ENCODE measurements at regions not wholly inside any gene's neighbourhood (a gene's known extent, or its start where the extent isn't known, plus 50 kb on each side); places are given as distances from the start of the nearest gene placed in this dataset.

DNA sequence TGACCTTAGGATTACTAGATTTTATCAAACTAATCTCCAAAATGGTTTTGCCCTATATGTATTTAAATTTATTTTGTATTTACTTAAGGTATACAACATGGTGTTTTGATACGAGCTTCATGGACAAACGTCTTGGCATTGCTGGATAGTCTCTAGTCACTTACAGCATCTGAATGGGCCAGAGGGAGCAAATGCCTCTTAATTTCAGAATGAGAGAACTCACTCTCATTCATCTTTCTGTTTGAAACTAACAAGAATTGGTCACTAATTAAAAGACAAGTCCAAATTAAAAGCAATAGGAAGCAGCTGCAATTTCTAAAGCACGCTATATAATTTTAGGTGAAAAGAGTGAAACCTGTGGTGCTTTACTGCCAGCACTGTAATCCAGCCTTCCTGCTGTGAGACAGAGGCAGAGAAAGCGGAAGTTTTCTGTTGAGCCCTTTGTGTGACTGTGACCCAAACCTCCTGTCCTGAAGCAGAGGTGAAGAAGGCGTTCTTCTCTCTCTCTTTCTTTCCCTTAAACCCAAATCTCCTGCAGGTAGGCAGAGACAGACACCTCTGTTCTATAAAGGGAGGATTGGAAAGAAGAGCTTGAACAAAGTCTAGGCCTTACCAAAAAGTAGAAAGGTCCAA lies 184.6 kb upstream of the NAV3 start:
- Histone ChIP-seq H3K9ac (ENCODE audit: control insufficient read depth, insufficient read depth, low read length) (no peak overlapping the region), H3K4me3 (no peak overlapping the region), H3K27ac (ENCODE audit: control insufficient read depth, insufficient read depth) (no peak overlapping the region), H3K27me3 (replicated peaks in 1 of 2; ENCODE audit: control insufficient read depth in 2 of 2, insufficient read depth in 2 of 2, low read length in 1 of 2) (no peaks in the 10 kb centered on the region), H2AFZ (ENCODE audit: control insufficient read depth, low read depth, low read length) (no peak overlapping the region), H3K4me2 (ENCODE audit: control insufficient read depth, insufficient read depth) (no peak overlapping the region), H3K9me3 (replicated peaks; ENCODE audit: control insufficient read depth, insufficient read depth, low read length) (no peaks in the 10 kb centered on the region), H3K36me3 (ENCODE audit: control insufficient read depth in 2 of 2, insufficient read depth in 2 of 2, low read length in 1 of 2) (no peaks in the 10 kb centered on the region), H3K79me2 (ENCODE audit: control insufficient read depth, insufficient read depth, low read length) (no peaks in the 10 kb centered on the region), H4K20me1 (ENCODE audit: control insufficient read depth, insufficient read depth) (no peaks in the 10 kb centered on the region), H3K4me1 (ENCODE audit: control insufficient read depth, insufficient read depth, low read length) (no peaks in the 10 kb centered on the region)
- ChIA-PET SMC1A (ENCODE audit: uncharacterized antibody, unreplicated experiment) (interaction anchor here (0.8 kb wide), 1 partner anchor 32 kb away, joined by 3 read pairs; no protein-coding TSS in a partner anchor), POLR2A (no interaction called here), RAD21 (ENCODE audit: unreplicated experiment) (no interaction called here), CTCF (interaction anchor here (0.6 to 1.1 kb wide), 3 partner anchors 15 to 121 kb away, joined by 3 read pairs; no protein-coding TSS in a partner anchor)
- ATAC-seq (peak; percentile 74), DNase-seq (ENCODE audit: low read depth, low spot score) (no peak), FAIRE-seq (no peak)
- no TSS peak for BruUV-seq (replicated peaks)
- intact Hi-C loops (cut with micrococcal nuclease; ENCODE audit: unreplicated experiment), result no loop called here
- no peak for TF ChIP-seq KAT2A (conservative IDR thresholded peaks at IDR 0.05; ENCODE audit: control insufficient read depth, low read depth, low read length)
- no peak for TF ChIP-seq ZNF24 (IDR thresholded peaks at IDR 0.05)
- TF ChIP-seq HDGF (IDR thresholded peaks at IDR 0.05), result no peak
- no peak for TF ChIP-seq CHD4 (IDR thresholded peaks at IDR 0.05)
- no peak for TF ChIP-seq RAD51 (IDR thresholded peaks at IDR 0.05)
- TF ChIP-seq SUPT20H (IDR thresholded peaks at IDR 0.05; ENCODE audit: borderline replicate concordance, control insufficient read depth, low read depth, low read length), result no peak
- TF ChIP-seq SIX5 (IDR thresholded peaks at IDR 0.05; ENCODE audit: low read depth, low read length, severe bottlenecking), result no peak
- no peak for TF ChIP-seq KDM1A (IDR thresholded peaks at IDR 0.05; ENCODE audit: borderline replicate concordance)
- TF ChIP-seq TCF12 (IDR thresholded peaks at IDR 0.05; ENCODE audit: low read depth, low read length), result no peak
- no peak for TF ChIP-seq MXI1 (IDR thresholded peaks at IDR 0.05; ENCODE audit: low read depth, low read length)
- no peak for TF ChIP-seq MEF2A (IDR thresholded peaks at IDR 0.05; ENCODE audit: insufficient read depth, low read depth, low read length)
- TF ChIP-seq LARP7 (IDR thresholded peaks at IDR 0.05), result no peak
- TF ChIP-seq, protein P1, sequence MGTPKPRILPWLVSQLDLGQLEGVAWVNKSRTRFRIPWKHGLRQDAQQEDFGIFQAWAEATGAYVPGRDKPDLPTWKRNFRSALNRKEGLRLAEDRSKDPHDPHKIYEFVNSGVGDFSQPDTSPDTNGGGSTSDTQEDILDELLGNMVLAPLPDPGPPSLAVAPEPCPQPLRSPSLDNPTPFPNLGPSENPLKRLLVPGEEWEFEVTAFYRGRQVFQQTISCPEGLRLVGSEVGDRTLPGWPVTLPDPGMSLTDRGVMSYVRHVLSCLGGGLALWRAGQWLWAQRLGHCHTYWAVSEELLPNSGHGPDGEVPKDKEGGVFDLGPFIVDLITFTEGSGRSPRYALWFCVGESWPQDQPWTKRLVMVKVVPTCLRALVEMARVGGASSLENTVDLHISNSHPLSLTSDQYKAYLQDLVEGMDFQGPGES (IDR thresholded peaks at IDR 0.05), result no peak
- TF ChIP-seq ATF7 (IDR thresholded peaks at IDR 0.05; ENCODE audit: low read depth), result no peak
- TF ChIP-seq SMAD5 (IDR thresholded peaks at IDR 0.05; ENCODE audit: low read depth), result no peak
- TF ChIP-seq BRCA1 (IDR thresholded peaks at IDR 0.05; ENCODE audit: low read depth, low read length), result no peak
- TF ChIP-seq JUND (IDR thresholded peaks at IDR 0.05; ENCODE audit: low read depth, low read length), result no peak
- WGBS (ENCODE audit: insufficient coverage, insufficient replicate concordance, low lambda C conversion rate, missing lambda C conversion rate), result 6% methylated on average over 5 of the region's 5 CpGs
- in situ Hi-C loops (cut with MboI), result no loop called here

Data from GM12878 (cell line).